ENCODE measurements at regions not wholly inside any gene's neighbourhood (a gene's known extent, or its start where the extent isn't known, plus 50 kb on each side); places are given as distances from the start of the nearest gene placed in this dataset.
A peak's percentile ranks its signal among the peaks of the same experiment; 100 is the strongest.
"Not testable (repeated sequence)": the region's sequence is repeated elsewhere in the genome, so short reads cannot be mapped to it uniquely, and the experiment has no call there.

GRCh38 chr7:131045526-131045925 lies 282.1 kb upstream of the MKLN1 start:
- DNase-seq (ENCODE audit: low read depth) = no peak

- no peak for DNase-seq (ENCODE audit: low read depth)
Measured at GRCh38 chr7:131046246-131046645, 281.4 kb upstream of the MKLN1 start.

DNA sequence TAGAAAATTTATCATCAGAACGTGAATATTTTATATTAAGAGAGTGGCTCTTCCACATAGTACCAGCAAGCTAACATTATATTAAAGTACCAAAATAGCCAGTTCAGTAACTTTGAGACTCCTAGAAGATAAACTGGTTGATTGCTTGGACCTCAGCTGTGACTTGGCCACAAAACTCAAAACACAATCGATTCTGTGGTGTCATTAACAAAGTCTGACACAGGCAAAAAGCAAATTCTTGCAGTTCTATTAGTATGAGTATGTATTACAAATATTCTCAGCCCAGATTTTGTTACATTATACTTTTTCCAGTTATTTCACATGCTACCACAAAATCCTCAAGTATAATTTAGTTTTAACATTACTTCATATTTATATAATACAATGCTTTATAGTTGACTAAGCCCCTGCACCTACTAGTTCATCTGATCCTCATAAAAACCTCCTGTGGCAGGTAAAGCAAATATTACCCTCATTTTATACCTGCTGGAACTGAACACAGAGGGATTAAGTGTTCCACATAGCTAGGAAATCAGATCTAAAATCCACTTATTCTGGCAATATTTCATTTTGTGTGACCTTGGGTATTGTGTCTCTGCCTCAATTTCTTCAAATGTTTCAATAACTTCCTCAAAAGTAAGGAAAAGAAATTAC lies 279.9 kb upstream of the MKLN1 start:
- DNase-seq (ENCODE audit: low read depth) = no peak

DNA sequence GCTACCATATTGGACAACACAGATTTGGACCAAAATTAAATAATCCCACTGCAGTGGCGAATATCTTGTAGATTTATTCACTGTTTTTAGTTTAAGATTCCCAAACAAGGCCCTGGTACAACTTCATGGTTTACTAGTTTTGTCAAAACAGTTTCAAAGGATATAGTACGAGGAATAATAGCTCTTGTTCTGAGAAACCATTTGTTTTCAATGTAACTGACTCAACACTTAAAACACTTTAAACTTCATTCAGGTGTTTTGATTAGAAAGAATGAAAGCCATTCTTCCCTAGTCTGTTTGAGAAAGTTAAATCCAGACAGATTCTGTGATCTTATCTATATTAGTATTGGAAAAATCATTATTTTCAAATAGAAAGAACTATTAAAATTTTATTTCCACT lies 276.4 kb upstream of the MKLN1 start:
- peak; percentile 32 for DNase-seq (ENCODE audit: low read depth)

DNA sequence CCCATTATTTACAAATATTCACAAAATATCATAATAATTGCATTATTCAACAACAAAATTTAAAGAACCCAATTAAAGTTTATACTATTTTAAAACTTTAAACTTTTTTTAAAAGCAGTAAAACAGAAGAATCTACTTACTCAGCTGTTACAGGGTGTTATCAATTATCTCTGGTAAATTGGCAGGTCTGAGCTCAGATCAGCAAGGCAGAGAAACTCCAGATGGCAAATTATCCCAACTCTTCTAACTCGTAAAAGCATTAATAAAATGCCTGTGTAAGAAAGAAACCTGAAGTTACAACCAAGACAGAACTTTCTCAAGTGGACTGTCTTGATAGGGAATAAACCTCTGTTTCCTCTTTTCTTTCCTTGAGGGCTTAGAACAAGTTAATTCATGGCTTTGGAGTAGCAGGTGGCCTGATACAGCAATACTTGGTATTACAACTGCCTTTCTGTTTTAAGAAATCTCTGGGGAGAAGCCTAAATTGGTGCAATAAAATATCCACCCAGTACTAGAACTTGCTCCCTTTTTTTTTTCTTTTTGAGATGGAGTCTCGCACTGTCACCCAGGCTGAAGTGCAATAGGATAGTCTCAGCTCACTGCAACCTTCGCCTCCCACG lies 275.3 kb upstream of the MKLN1 start:
- DNase-seq (ENCODE audit: low read depth) = no peak

DNA sequence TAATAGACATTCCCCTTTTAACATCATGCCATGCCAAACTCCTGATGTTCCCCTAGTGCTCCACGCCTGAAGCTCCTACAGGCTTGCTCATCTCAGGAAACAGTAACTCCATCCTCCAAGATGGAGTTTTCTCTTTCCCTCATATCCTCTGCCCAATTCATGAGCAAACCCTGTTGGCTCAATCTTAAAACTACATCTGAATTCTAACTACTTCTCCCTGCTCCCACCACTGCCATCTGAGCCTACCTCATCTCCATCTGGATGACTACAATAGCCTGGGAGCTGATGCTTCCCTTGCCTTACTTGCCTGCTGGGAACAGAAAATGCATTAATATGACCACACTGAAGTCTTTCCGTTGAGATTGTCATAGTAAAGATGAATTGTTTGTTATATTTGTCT lies 271.7 kb upstream of the MKLN1 start:
- no peak for DNase-seq (ENCODE audit: low read depth)

- peak; percentile 86 for DNase-seq (ENCODE audit: low read depth)
Measured at GRCh38 chr7:131057015-131057793, 270.5 kb upstream of the MKLN1 start.

DNA sequence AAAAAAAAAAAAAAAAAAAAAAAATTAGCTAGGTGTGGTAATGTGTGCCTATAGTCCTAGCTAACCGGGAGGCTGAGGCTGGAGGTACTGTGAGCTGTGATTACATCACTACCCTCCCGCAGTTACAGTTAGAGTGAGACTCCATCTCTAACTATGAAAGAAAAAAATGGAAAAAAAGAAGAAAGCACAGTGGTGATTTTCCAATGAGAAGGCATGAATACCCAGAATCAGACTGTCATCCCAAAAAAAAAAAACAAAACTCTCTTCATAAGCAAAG lies 269.9 kb upstream of the MKLN1 start:
- DNase-seq (ENCODE audit: low read depth) = no peak

GRCh38 chr7:131058561-131059288 lies 269.0 kb upstream of the MKLN1 start:
- not testable (repeated sequence) for DNase-seq (ENCODE audit: low read depth)

DNA sequence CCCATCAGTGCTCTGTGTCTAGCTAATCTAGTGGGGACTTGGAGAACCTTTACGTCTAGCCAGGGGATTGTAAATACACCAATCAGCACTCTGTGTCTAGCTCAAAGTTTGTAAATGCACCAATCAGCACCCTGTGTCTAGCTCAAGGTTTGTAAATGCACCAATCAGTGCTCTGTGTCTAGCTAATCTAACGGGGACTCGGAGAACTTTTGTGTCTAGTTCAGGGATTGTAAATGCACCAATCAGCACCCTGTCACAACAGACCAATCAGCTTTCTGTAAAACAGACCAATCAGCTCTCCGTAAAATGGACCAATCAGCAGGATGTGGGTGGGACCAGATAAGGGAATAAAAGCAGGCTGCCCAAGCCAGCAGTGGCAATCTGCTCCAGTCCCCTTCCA lies 268.3 kb upstream of the MKLN1 start:
- DNase-seq (ENCODE audit: low read depth) = not testable (repeated sequence)

GRCh38 chr7:131061158-131061557 lies 266.5 kb upstream of the MKLN1 start:
- no peak for DNase-seq (ENCODE audit: low read depth)

DNA sequence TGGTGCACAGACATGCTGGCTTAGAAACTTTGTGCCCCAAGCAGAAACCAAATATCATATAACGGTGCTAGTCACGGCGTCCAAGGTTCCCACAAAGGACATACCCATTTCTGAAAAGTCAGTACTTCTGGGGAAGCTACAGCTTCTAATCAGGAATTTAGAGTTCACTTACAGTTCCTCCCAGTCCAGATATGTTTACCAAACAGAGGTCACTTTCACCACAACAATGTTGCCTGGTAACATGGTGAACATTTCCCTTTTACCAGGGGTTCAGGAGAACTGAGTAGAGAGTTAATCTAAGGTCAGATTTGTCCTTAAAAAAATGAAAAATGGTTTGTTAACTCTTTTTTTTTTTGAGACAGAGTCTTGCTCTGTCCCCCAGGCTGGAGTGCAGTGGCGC lies 265.9 kb upstream of the MKLN1 start:
- DNase-seq (ENCODE audit: low read depth) = peak; percentile 39

- DNase-seq (ENCODE audit: low read depth) = peak; percentile 22
Measured at GRCh38 chr7:131066635-131067034, 261.0 kb upstream of the MKLN1 start.

GRCh38 chr7:131067220-131067619 lies 260.5 kb upstream of the MKLN1 start:
- DNase-seq (ENCODE audit: low read depth) = no peak

GRCh38 chr7:131068604-131069021 lies 259.1 kb upstream of the MKLN1 start:
- peak; percentile 30 for DNase-seq (ENCODE audit: low read depth)

DNA sequence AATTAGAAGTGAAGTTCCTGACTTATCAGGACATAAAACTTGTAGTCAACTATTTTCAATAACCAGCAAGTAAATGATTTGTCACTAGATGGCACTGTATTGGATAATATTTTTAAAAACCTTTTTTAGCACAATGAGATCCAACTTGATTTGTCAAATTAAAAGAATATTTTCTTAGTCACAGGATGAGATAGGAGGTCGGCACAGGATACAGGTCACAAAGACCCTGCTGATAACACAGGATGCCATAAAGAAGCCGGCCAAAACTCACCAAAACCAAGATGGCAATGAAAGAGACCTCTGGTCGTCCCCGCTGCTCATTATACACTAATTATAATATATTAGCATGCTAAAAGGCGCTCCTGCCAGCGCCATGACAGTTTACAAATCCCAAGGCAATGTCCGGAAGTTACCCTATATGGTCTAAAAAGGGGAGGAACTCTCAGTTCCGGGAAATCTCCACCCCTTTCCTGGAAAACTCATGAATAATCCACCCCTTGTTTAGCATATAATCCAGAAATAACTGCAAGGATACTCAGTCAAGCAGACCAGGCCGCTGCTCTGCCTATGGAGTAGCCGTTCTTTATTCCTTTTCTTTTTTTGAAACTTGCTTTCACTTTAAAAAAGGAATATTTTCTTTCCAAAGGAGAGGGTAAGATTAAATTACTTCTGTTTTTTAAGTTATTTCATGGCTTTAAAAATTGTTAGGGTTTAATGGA lies 255.7 kb upstream of the MKLN1 start:
- DNase-seq (ENCODE audit: low read depth) = peak; percentile 52

DNA sequence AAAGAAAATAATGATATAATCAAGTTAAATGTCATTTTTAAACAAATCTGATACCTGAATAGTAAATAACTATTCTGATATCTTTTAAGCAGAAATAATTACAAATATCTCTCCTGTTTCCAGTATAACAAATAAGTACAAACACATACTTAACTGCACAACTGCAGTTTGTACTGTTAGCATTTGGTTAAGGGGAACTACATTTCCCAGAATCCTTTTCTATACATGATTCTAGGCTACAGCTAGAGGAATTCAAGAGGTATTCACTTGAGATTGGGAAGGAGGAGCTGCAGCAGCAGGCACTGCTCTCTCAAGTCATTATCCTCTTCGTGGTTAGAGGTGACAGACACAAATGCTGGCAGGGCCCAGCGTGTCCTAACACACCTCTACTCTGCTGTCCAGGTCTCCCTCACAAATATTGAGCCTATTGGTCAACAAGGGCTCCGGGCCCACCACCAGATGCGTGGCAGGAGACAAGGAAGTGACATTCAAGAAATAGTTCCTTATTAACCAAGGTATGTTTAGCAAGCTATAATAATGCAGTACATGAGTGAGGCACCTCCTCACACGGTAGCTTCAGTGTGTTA lies 255.1 kb upstream of the MKLN1 start:
- DNase-seq (ENCODE audit: low read depth) = peak; percentile 42

- no peak for DNase-seq (ENCODE audit: low read depth)
Measured at GRCh38 chr7:131074043-131074442, 253.6 kb upstream of the MKLN1 start.

- DNase-seq (ENCODE audit: low read depth) = no peak
Measured at GRCh38 chr7:131074585-131074984, 253.1 kb upstream of the MKLN1 start.

DNA sequence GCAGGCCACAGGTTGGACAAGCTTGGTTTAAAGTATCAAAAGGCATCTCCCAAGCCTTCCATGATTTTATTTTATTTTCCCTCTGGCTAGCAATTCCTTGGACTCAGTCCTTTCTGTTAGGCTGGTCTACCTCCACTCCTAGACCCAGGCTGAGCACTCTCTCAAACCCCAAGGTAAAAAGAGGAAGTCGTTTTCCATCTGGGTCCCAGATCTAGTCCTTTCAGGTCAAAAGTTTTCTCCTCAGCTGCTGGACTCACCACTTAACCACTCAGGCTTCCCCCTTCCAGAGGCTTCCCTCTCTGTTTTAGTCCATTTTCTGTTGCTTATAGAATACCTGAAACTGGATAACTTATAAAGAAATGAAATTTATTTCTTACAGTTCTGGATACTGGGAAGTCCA lies 252.3 kb upstream of the MKLN1 start:
- no peak for DNase-seq (ENCODE audit: low read depth)

DNA sequence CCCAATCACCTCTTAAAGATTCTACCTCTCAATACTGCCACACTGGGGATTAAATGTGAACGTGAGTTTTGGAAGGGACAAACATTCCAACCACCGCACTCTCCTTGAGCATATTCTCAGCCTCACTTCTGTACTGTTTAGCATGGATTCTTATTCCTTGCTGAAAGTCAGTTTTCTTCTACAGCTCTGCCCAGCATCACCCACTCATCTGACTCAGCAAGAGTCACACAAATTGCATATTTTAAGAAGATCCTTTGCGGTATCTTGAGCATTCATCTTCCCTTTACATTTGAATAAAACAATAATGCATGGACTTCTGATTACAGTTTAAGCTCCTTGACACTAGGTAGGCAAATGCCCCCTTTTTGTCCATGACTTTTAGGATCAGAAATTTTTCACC lies 251.6 kb upstream of the MKLN1 start:
- peak; percentile 51 for DNase-seq (ENCODE audit: low read depth)
